Esophagus muscularis mucosa (tissue), 4 donors: ENCODE measurements at regions not wholly inside any gene's neighbourhood (a gene's known extent, or its start where the extent isn't known, plus 50 kb on each side); places are given as distances from the start of the nearest gene placed in this dataset.

ENCODE experiments used
- CTCF ChIP-seq, 3 experiments: fragments of 200-600 bp in 2 of 3; fragments of 450-650 bp in 1 of 3; sonication (generic) in 2 of 3; IDR thresholded peaks; one replicate each; pipeline ENCODE4 v1.5.1; 2017 to 2019; ENCODE audit warnings: antibody characterized with exemption in 3 of 3, mild to moderate bottlenecking in 2 of 3, moderate library complexity in 1 of 3
- EP300 ChIP-seq: sonication (generic); formaldehyde crosslinking; IDR thresholded peaks from one replicate; pipeline ENCODE4 v1.6.1; 2017; ENCODE audit warnings: antibody characterized with exemption
- POLR2A ChIP-seq: fragments of 450-650 bp; IDR thresholded peaks from one replicate; pipeline ENCODE4 v1.6.1; 2017; ENCODE audit warnings: antibody characterized with exemption, moderate library complexity, mild to moderate bottlenecking, low read depth
- POLR2AphosphoS5 ChIP-seq, 2 donors: sonication (generic); formaldehyde crosslinking; IDR thresholded peaks; one replicate each; pipeline ENCODE4 v1.6.1; 2017; ENCODE audit warnings: antibody characterized with exemption in 2 of 2

GRCh38 chr22:46072981-46073682, 77.2 kb upstream of the PPARA start:
- TF ChIP-seq EP300 (no peak), CTCF (IDR thresholded peaks at IDR 0.05) (no peak), POLR2AphosphoS5 (IDR thresholded peaks at IDR 0.05) (no peak), POLR2A (no peak)
